Fibroblast of mammary gland (primary cell): ENCODE measurements at regions not wholly inside any gene's neighbourhood (a gene's known extent, or its start where the extent isn't known, plus 50 kb on each side); places are given as distances from the start of the nearest gene placed in this dataset.
A peak's percentile ranks its signal among the peaks of the same experiment; 100 is the strongest.

Experiments
- DNase-seq: peaks from one replicate; pipeline ENCODE4 v3.0.0-alpha.2; 2010; ENCODE audit warnings: low read depth
- H3K4me3 ChIP-seq: 2 replicates; pipeline ENCODE4 v1.5.1; 2011; ENCODE audit warnings: low read depth, mild to moderate bottlenecking, low read length, moderate library complexity; ENCODE audit not compliant: control insufficient read depth
- TF ChIP-seq, protein P1 (sequence below): conservative IDR thresholded peaks from 2 replicates; pipeline ENCODE4 v1.5.1; 2011; ENCODE audit warnings: low read depth, low read length, inconsistent platforms; ENCODE audit not compliant: control insufficient read depth, insufficient read depth

DNA sequence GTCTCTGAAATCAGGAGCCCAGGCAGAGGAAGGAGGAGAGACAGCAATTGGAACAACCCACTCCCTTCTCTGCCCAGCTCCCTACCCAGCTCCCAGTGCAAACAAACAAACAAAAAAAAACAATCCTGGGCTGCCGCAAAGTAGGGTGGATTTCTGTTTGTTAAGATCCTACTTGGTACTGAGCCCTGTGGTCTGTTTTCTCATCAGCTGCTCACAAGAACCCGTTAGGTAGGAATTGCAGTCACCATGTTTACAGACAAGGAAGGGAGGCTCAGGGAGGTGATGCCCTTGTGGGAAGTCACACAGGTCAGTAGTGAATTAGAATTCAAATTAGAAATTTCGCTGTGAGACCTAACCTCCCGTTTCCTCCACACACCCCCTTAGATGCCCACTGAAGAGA is 128.8 kb upstream of the RAD23B start:
- TF ChIP-seq, protein P1, sequence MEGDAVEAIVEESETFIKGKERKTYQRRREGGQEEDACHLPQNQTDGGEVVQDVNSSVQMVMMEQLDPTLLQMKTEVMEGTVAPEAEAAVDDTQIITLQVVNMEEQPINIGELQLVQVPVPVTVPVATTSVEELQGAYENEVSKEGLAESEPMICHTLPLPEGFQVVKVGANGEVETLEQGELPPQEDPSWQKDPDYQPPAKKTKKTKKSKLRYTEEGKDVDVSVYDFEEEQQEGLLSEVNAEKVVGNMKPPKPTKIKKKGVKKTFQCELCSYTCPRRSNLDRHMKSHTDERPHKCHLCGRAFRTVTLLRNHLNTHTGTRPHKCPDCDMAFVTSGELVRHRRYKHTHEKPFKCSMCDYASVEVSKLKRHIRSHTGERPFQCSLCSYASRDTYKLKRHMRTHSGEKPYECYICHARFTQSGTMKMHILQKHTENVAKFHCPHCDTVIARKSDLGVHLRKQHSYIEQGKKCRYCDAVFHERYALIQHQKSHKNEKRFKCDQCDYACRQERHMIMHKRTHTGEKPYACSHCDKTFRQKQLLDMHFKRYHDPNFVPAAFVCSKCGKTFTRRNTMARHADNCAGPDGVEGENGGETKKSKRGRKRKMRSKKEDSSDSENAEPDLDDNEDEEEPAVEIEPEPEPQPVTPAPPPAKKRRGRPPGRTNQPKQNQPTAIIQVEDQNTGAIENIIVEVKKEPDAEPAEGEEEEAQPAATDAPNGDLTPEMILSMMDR: no peak
- DNase-seq: no peak
- no peak overlapping the region for H3K4me3 ChIP-seq

DNA sequence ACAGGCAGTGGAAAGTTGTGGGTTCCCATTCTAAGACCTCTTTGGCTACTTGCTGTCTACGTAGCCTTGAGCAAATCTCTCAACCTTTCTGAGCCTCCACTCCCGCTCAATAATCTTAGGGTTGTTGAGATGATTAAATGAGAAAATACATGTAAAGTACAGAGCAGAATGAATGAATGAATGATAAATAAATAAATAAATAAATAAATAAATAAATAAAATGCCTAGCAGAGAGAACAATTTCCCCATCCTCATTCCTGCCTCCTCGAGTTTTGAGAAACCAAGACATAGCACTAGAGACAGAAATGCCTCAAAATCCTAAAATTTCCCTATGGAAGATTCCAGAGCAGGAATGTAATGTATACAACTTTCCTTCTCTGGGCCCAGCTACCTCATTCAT is 128.3 kb upstream of the RAD23B start:
- TF ChIP-seq, protein P1: no peak
- no peak overlapping the region for H3K4me3 ChIP-seq
- no peak for DNase-seq

DNA sequence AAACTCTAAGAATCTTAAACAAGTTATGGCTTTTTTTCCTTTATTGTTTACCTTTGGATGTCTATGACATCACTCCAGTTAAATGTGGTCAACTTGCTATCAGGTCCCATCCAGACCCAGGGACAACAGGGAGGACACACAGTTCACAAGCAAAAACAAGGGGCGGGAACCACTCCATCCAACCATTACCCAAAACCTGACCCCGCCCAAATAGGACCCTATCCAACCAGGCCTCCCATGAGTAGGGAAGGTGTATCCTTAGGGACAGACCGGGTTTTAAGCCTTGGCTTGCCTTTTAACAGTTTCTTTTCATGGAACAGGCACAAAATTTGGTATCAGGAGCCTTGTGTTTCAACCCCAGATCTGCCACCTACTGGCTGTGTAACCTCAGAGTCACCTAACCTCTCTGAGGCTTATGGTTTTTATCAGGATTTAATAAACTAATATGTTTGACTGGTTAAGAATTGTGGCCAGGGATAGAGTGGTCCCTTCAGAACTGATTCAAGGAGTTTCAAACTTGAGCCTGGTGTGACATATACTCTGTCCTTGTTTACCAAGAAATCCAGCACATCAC is 127.7 kb upstream of the RAD23B start:
- DNase-seq: no peak
- H3K4me3 ChIP-seq: no peak overlapping the region
- TF ChIP-seq, protein P1: peak; percentile 31

DNA sequence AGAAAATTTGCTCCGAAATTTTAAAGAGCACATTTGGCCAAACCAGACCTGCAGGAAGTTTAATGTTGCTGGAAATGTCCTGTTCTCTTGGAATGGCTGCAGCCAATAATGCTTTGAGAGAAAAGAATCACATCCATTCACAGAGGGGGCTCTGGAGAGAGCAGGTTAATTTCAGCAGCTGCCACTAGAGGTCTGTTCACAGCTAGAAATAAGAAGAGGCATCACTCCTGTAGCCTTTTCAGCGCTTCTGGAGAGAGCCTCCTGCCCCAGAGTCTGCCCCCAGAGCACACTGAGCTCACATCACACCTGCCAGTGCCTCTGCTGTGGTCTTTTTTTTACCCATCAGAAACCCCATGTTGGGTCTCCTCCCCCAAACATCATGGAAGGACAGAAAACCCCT is 124.8 kb upstream of the RAD23B start:
- DNase-seq: peak; percentile 43
- no peak overlapping the region for H3K4me3 ChIP-seq
- TF ChIP-seq, protein P1: peak; percentile 53

DNA sequence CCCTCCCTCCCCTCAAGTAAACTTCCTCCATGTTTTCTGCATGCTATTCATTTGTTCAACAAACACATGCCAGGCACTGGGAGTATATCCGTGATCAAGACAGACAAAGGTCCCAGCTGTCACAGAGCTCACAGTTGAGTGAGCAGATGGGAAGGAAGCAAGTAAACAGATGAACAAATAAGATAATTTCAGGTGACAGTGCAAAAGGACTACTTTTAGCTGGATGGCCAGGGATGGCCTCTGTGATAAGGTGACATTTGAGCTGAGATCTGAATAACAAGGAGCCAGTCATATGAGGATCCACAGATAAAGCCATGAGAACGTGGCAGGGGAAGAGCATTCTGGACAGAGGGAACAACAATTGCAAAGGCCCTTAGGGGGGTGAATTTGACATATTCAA is 121.7 kb upstream of the RAD23B start:
- TF ChIP-seq, protein P1: no peak
- no peak overlapping the region for H3K4me3 ChIP-seq
- no peak for DNase-seq

DNA sequence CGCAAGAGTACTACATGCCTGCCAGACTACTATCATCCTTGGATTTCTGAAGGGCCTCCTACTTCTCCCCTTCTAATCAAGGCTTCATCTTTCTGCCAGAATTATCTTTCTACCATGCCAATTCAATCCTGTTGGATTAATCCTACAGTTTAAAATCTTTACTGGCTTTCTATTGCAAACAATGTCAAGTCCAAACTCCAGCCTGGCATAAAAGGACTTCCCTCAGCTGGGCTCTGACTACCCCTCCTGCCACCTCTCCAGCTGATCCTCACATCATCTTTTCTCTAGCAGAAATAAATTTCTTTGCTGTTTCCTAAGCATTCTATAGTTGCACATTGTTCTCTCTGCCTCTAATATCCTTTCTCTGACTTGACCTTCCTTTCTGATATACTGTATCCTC is 119.7 kb upstream of the RAD23B start:
- H3K4me3 ChIP-seq: no peak overlapping the region
- no peak for DNase-seq
- TF ChIP-seq, protein P1: no peak

DNA sequence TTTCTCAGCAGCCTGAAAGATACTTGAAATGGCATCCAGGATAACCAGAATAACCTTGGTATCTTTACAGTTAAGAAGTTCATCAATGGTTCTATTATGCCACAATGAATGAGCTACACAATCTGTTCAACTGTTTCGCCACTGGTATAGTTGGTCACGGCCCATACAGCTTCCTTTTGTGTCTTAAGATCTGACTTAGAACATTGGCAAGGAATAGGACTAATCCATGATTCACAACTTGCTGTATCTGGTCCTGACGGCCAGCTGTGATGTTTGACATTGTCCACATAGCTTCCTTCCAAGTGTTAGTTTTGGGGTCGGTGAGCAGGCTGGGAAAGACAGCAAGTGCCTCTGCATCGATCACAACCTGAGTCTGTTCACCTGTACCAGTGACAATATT is 113.3 kb upstream of the RAD23B start:
- H3K4me3 ChIP-seq: no peak overlapping the region
- TF ChIP-seq, protein P1: no peak
- peak; percentile 10 for DNase-seq
